ENCODE measurements at regions not wholly inside any gene's neighbourhood (a gene's known extent, or its start where the extent isn't known, plus 50 kb on each side); places are given as distances from the start of the nearest gene placed in this dataset.
"Not testable (repeated sequence)": the region's sequence is repeated elsewhere in the genome, so short reads cannot be mapped to it uniquely, and the experiment has no call there.

DNA sequence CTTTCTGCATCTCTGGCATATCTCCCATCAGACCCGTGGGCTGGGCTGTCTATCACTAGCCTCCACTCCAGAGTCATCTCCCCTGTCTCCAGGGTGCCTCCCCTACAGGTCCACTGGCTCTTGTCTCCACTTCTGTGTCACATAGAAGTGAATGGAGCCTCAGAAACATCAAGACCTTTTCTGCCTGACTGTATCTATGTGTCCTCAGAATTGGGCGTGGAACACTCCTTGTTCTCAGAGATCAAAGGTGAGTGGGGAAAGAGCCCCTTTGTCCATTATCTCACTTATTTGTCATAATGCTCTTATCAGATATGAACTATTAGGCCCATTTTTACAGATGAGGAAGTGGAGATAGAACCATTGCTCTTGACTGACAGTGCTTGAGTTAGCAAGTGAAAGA, 211.0 kb downstream of the CYRIA start:
- no peak for DNase-seq

- DNase-seq = no peak
These were observed 213.5 kb downstream of the CYRIA start for GRCh38 chr2:16452123-16452522.

GRCh38 chr2:16446706-16447105, 218.9 kb downstream of the CYRIA start:
- no peak for DNase-seq

GRCh38 chr2:16442971-16443370, 222.7 kb downstream of the CYRIA start:
- no peak for DNase-seq

GRCh38 chr2:16441431-16441830, 224.2 kb downstream of the CYRIA start:
- no peak for DNase-seq

- no peak for DNase-seq
These were observed 224.7 kb downstream of the CYRIA start for GRCh38 chr2:16440898-16441297.

GRCh38 chr2:16438613-16439321, 226.9 kb downstream of the CYRIA start:
- no peak for DNase-seq

DNA sequence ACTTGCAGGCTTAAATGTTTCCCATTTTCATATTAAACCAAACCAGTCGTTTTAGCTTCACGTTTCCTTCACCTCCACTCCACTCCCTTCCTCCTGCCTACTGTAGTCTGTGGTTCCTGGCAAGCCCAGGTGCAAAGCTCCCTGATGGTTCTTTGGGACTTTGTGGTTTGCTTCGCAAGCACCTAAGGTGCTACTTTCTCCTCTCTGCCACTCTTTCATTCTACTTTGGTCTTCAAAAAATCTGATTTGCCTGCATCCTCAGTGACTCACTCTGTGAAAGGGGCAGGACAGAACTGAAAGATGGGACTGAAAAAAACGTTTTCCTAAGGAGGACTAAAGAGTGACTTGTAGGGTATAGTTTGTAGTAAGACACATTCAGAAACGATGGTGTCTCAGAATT, 228.4 kb downstream of the CYRIA start:
- DNase-seq = no peak

- no peak for DNase-seq
These were observed 231.2 kb downstream of the CYRIA start for GRCh38 chr2:16434393-16434792.

- no peak for DNase-seq
These were observed 234.8 kb downstream of the CYRIA start for GRCh38 chr2:16430846-16431245.

GRCh38 chr2:16429431-16430145, 236.0 kb downstream of the CYRIA start:
- DNase-seq = no peak

DNA sequence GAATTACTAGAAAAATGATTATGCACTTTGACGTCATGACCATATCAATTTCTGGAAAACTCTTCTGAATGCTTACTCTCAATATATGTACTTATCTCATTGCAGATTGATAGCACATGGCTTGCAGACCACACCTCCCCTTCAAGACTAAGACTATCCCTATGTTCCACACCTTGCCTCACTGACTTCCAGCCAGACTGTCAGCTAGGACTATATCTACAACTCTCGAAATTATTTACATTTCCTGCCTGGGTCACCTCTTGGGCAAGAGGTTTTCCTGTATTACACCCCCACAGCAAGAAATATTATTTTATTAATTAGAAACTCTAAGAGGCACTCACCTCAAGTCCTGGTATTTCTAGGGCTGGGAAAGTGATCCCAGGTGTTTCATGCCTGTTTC, 236.6 kb downstream of the CYRIA start:
- no peak for DNase-seq

DNA sequence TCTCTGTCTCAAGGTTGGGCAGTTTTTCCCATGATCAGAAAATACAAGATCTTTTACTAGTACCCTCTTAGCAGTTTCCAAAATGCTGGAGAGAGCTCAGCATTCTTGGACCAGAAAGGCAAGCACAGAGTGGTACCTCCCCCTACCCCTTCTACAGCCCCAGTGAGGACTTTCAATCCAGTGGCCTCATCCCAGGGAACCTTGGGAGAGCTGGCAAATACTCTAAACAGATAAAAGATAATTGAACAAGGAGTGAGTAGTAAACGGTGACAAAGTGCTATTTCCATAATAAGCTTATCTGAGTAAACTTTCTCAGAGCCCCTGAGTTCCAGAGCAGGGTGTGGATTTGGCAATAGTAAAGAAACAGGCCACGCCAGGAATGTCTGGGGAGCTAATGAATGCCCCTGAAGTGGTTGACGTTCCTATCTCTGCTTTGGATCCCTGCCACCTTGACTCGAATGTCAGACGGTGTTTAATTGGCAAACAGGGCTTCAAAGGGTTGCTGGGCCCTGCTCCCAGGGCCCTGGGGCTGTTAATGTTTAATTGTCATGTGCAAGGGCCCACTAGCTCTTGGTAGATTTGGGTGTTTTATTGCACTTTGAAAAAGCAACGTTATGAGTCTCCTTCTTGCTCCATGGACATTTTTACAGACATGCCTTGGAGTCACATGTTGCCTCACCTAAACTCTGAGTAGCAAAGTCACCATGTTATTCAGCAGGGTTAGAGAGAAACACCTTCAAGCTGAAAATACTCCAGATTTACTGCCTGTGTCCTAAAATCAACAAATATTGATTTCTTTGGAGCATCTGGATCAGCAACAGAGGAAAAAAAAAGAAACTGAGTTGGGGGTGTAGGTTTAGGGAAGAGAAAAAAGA, 239.9 kb downstream of the CYRIA start:
- no peak for DNase-seq

GRCh38 chr2:16420421-16420820, 245.2 kb downstream of the CYRIA start:
- DNase-seq = no peak

DNA sequence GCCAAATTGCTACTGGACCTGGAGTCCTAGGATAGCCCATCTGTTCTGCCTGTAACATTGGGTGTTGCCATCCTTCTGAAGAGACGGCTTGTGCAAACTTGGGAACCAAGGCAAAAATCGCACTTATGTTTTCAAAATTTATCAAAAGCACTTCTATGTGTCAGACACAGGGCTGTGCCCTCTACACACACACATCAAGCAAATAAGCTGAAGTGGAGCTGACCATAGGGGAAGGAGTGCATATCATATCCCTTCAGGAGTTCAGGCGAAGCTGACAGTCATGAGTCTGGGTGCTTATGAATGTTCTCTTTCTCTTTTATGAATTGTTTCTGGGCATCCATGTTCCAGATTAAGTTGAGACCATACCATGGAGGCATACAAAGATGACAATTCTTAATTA, 247.9 kb downstream of the CYRIA start:
- DNase-seq = no peak

DNA sequence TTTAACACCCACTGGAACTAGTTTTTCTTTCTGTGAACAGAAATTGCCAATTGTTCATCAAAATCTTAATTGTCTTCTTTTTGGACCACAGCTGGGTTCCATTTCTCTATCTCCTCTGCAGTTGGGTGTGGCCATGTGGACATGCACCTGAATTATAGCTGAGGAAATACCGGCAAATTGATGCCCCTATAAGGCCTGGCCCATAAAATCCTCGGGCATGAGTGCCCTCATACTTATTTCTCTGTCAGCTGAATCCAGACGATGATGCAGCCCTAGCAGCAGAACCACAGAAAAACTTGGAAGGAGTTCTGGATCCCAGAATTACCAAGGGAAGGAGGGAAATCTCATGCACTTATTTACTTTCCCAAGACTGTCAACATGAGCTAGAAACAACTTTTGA, 249.0 kb downstream of the CYRIA start:
- no peak for DNase-seq

- DNase-seq = not testable (repeated sequence)
These were observed 249.8 kb downstream of the CYRIA start for GRCh38 chr2:16415861-16416260.

DNA sequence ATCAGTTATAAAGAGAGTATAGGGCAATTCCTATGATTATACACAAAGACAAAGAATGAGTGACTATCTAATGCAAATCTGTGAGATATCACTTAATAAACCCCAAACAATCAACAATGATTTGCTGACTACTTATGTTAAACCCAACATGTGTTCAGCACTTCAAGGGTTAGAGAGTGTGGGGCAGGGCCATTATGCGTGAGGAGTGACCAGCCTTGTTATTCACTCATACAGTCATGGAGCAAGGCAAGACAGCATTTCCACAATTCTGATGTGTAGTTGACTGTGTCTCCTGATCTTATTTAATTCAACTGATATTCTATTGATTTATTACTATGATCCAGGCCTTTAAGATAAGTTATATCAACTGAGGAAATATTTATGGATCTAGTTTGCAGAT, 251.7 kb downstream of the CYRIA start:
- no peak for DNase-seq

GRCh38 chr2:16413285-16413684, 252.3 kb downstream of the CYRIA start:
- no peak for DNase-seq

DNA sequence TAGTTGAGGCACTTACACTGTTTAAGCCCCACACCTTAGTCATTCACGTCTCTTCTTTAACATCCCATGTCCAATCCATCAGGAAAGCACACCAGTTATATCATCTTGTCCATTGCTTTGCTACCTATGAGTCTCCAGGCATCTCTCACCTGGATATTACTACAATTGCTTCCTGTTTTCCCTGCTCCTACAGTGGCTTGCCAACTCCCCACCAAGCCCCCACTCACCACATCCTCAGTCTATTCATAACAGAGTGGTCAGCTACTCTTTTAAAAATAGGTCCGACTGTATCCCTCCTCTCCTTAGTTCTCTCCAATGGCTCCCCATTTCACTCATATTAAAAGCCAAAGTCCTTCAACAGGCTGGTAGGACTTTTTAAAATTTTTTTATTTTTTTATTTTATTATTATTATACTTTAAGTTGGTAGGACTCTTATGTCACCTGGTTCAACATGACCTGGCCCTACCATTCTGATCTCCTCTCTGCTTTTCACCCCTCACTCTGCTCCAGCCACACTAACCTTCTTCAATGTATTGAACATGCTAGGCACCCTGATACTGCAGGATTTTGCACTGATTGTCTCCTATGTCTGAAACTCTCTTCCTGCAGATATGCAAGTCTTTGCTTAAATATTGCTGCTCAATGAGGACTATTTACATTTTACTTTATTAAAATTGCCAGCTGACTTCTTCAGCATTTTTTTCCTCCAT, 253.2 kb downstream of the CYRIA start:
- no peak for DNase-seq

DNA sequence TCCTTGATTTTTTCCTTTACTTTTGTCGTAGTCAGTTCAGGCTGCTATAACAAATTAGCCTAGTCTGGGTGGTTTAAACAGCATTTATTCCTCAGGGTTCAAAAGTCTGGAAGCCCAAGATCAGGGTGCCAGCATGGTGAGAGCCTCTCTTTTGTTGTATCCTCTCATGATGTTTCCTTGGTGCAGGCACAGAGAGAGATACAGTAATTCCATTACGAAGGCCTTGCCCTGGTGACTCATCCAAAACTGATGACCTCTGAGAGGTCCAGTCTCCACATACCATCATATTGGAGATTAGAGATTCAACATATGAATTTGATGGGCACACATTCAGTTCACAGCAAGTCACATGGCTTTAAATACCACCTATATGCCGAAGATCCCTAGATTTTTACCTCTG, 253.8 kb downstream of the CYRIA start:
- DNase-seq = no peak

GRCh38 chr2:16409849-16410248, 255.8 kb downstream of the CYRIA start:
- DNase-seq = no peak

GRCh38 chr2:16409006-16409390, 256.6 kb downstream of the CYRIA start:
- DNase-seq = no peak

Data from NCI-H2171 (cell line).